ACC112 (cell line): ENCODE measurements at regions not wholly inside any gene's neighbourhood (a gene's known extent, or its start where the extent isn't known, plus 50 kb on each side); places are given as distances from the start of the nearest gene placed in this dataset.
"Not testable (repeated sequence)": the region's sequence is repeated elsewhere in the genome, so short reads cannot be mapped to it uniquely, and the experiment has no call there.

ENCODE experiments used
- H2AFZ ChIP-seq: fragments of 200-600 bp; sonication (generic); one replicate; pipeline ENCODE4 v1.6.0; 2017; ENCODE audit warnings: antibody characterized with exemption, low read length; ENCODE audit not compliant: unreplicated experiment
- H3K27ac ChIP-seq: fragments of 200-600 bp; sonication (generic); 2 replicates; pipeline ENCODE4 v1.5.1; 2014; ENCODE audit warnings: low read depth, mild to moderate bottlenecking, antibody characterized with exemption, low read length, moderate library complexity
- H3K27me3 ChIP-seq: fragments of 200-600 bp; sonication (generic); 2 replicates; pipeline ENCODE4 v1.6.1; 2014; ENCODE audit warnings: mild to moderate bottlenecking, antibody characterized with exemption, low read length, moderate library complexity, mixed read lengths; ENCODE audit not compliant: insufficient read depth
- H3K36me3 ChIP-seq: fragments of 200-600 bp; sonication (generic); 2 replicates; pipeline ENCODE4 v1.6.1; 2016; ENCODE audit warnings: mild to moderate bottlenecking, antibody characterized with exemption, low read length, moderate library complexity, mixed read lengths; ENCODE audit not compliant: insufficient read depth
- H3K4me1 ChIP-seq: fragments of 200-600 bp; sonication (generic); one replicate; pipeline ENCODE4 v1.6.1; 2016; ENCODE audit warnings: low read length, mixed read lengths; ENCODE audit not compliant: insufficient read depth, unreplicated experiment, control insufficient read depth
- H3K4me3 ChIP-seq: fragments of 200-600 bp; sonication (generic); 2 replicates; pipeline ENCODE4 v1.5.1; 2014; ENCODE audit warnings: mild to moderate bottlenecking, low read depth, low read length
- H3K79me2 ChIP-seq: fragments of 200-600 bp; sonication (generic); one replicate; pipeline ENCODE4 v1.6.0; 2016; ENCODE audit warnings: low read length; ENCODE audit not compliant: control insufficient read depth, unreplicated experiment, insufficient read depth

DNA sequence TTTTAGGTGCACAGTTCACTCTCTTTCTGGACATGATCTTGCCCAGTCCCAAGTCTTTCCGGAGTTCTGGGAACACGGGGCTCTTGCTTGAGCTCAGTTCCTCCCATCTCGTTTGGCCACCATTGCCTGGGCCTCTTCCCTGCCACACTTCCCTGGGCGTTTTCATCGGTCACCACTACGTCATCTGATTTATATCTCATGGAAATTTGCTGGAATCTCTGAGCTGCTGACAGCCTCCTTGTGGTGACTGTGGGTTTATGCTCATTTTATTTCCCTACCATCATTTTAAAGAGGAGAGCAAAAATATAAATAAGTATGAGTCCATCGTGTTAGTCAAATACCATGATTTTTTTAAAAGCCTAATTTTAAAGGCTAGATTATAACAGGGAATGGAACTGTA lies 449.1 kb upstream of the KAZN start:
- no peaks in the 10 kb centered on the region for H3K27me3 ChIP-seq
- no peak overlapping the region for H2AFZ ChIP-seq
- H3K79me2 ChIP-seq = no peaks in the 10 kb centered on the region
- H3K36me3 ChIP-seq = no peaks in the 10 kb centered on the region
- no peaks in the 10 kb centered on the region for H3K4me1 ChIP-seq
- no peak overlapping the region for H3K27ac ChIP-seq
- no peak overlapping the region for H3K4me3 ChIP-seq

DNA sequence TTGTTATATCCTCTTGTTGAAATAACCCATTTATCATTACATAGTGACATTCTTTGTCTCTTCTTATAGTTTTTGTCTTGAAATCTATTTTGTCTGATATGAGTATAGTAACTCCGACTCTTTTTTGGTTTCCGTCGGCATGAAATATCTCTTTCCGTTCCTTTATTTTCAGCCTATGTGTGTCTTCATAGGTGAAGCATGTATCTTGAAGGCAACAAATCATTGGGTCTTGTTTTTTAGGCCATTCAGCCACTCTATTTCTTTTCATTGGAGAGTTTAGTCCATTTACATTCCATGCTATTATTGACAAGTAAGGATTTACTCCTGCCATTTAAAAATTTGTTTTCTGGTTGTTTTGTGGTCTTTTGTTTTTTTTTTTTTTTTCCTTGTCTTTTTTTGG lies 441.9 kb upstream of the KAZN start:
- Histone ChIP-seq H3K36me3 (no peaks in the 10 kb centered on the region), H2AFZ (no peak overlapping the region), H3K4me1 (no peaks in the 10 kb centered on the region), H3K4me3 (no peak overlapping the region), H3K27ac (no peak overlapping the region), H3K27me3 (no peaks in the 10 kb centered on the region), H3K79me2 (no peaks in the 10 kb centered on the region)

DNA sequence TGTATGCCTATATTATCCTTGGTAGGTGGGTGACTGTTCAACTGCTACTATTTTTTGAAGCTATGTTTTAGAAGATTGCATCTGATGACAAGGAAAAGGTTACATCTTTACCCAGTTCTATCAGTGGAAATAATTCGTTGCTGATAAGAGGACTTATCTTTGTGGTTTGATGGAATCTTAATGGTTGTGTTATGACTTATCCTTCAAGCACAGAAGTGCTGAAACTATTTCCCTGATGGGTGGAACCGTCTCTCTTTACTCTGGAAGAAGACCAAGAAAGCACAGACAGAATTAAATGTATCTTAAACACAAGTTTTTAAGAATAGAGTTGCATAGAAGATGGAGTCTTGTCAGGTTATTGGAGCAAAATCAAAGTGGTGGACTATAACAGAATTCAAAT lies 437.7 kb upstream of the KAZN start:
- no peaks in the 10 kb centered on the region for H3K36me3 ChIP-seq
- H3K79me2 ChIP-seq = no peaks in the 10 kb centered on the region
- H3K4me3 ChIP-seq = no peak overlapping the region
- H2AFZ ChIP-seq = no peak overlapping the region
- no peak overlapping the region for H3K27ac ChIP-seq
- H3K4me1 ChIP-seq = no peaks in the 10 kb centered on the region
- no peaks in the 10 kb centered on the region for H3K27me3 ChIP-seq

DNA sequence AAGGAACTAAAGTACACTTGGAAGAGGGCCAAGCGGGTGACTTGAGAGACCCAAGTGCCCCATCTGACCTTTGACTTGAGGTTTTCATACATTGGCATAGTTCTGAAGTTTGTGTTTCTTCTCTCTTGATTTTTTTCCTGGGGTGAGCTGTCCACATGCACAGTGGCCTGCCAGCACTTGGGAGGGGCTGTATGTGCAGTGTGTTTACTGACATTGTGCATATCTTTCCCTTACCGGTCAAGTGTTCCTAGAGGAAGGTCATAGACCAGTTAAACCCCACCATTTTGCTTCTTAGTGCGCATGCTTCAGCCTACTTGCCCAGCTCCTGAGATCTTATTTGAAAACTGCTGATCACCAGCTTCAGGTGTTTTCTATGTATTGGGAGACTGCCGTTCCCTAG lies 435.2 kb upstream of the KAZN start:
- H3K27me3 ChIP-seq = no peaks in the 10 kb centered on the region
- no peak overlapping the region for H3K4me3 ChIP-seq
- H3K27ac ChIP-seq = no peak overlapping the region
- no peak overlapping the region for H2AFZ ChIP-seq
- no peaks in the 10 kb centered on the region for H3K4me1 ChIP-seq
- no peaks in the 10 kb centered on the region for H3K79me2 ChIP-seq
- H3K36me3 ChIP-seq = no peaks in the 10 kb centered on the region

DNA sequence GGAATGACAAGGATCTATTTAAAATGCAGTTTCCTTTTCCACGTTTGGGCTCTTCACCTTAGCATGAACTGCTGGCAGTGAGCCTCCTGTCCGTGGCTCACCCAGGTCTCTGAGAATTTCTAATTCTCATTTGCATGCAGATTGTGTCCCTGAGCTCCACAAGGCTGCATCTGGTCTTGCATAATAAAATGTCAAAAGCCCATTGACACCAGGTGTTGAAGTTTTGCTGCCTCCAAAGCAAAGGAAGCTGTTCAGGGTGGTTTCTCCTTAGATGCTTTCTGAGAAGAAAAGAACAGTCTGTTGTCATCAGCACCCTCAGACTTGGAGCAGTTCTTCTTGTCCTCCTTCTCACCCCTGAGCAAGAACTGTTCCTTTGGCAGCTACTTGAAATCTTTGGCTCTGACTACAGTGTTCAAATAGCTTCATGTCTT lies 433.1 kb upstream of the KAZN start:
- no peak overlapping the region for H3K27ac ChIP-seq
- no peaks in the 10 kb centered on the region for H3K27me3 ChIP-seq
- H2AFZ ChIP-seq = no peak overlapping the region
- H3K36me3 ChIP-seq = no peaks in the 10 kb centered on the region
- H3K4me3 ChIP-seq = no peak overlapping the region
- no peaks in the 10 kb centered on the region for H3K4me1 ChIP-seq
- no peaks in the 10 kb centered on the region for H3K79me2 ChIP-seq

DNA sequence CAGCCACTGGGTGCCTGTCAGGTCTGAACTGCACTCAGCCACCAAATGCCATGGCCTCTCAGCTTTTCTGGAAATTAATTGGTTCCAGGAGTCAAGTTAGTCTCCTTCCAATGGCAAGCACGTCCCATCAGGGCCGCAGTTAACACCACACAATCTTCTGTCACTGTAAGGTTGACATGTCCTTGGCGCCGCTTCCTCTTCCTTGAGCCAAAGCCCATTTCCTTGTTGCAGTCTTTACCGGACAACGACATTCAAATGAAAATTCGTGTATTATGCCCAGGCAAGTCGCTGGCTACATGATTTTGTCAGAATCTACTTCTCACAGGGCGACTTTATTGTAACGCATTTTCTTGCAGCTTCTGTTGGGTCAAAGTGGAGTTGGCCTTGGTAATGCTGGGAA lies 430.6 kb upstream of the KAZN start:
- no peaks in the 10 kb centered on the region for H3K4me1 ChIP-seq

DNA sequence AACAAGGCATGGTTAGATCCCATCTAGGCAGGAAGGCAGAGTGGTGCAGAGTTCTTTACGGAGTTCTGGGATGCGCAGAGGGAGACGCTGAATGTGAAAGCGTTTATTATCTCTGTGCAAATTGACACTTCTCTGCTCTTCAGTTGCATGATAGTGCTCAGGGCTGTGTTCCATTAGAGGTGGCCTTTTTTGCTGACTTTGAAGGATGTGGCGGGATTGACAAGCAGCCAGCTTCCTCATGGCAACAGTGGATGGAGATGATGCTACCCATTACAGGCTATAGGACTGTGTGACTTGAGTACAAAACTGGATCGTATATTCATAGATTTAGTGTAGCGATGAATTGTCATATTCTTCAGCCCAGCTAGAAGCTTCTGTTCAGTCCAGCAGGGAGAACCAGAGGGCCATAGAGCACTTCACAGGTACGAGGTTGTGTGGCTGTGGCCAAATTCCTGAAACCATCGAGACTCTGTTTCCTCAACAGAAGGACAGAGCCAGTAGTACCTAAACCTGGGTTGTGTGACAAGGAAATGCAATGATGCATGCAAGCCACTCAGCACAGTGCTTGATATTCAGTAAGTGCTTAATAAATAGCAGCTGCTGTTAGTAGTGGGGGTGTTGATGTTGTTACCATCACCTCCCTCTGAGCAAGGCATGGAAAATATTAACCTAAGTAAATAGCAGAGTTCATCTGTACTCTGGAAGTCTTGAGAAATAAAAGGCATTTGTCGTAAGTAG lies 430.0 kb upstream of the KAZN start:
- Histone ChIP-seq H3K4me3 (no peak overlapping the region), H3K4me1 (no peaks in the 10 kb centered on the region), H3K36me3 (no peaks in the 10 kb centered on the region), H3K27me3 (no peaks in the 10 kb centered on the region), H2AFZ (no peak overlapping the region), H3K79me2 (no peaks in the 10 kb centered on the region), H3K27ac (no peak overlapping the region)

More for the DNA sequence above, 430.6 kb upstream of the KAZN start:
- Histone ChIP-seq H3K79me2 (no peaks in the 10 kb centered on the region), H3K27me3 (no peaks in the 10 kb centered on the region), H3K4me3 (no peak overlapping the region), H2AFZ (no peak overlapping the region), H3K36me3 (no peaks in the 10 kb centered on the region), H3K27ac (no peak overlapping the region)

DNA sequence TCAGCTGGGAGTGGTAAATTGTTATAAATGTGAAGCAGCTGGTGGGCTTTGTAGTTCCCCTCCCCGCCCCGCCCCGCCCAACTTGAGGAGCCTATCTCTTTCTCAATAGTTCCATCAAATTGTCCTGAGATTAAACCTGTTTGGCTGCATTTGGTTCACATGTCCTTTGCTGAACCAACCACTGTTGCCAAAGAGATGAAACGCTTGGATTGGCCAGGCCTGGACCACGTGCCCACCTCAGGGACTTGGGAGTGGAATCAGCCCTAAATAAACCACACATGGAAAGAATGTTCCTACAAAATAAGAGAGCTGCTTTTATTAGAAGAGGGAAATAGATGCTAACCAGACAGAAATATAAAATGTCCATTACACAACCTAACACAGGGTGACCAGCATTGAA lies 424.9 kb upstream of the KAZN start:
- no peaks in the 10 kb centered on the region for H3K36me3 ChIP-seq
- no peak overlapping the region for H3K27ac ChIP-seq
- H2AFZ ChIP-seq = no peak overlapping the region
- H3K79me2 ChIP-seq = no peaks in the 10 kb centered on the region
- H3K4me1 ChIP-seq = no peaks in the 10 kb centered on the region
- no peak overlapping the region for H3K4me3 ChIP-seq
- H3K27me3 ChIP-seq = no peaks in the 10 kb centered on the region

DNA sequence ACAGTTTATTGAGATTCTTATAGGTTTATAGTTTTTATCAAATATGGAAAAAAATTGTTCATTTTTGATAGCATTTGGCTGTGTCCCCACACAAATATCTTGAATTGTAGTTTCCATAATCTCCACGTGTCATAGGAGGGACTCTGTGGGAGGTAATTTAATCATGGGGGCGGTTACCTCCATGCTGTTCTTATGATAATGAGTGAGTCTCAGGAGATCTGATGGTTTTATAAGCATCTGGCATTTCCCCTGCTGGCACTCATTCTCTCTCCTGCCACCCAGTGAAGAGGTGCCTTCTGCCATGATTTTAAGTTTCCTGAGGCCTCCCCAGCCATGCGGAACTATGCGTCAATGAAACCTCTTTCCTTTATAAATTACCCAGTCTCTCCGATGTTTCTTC lies 420.6 kb upstream of the KAZN start:
- not testable (repeated sequence) for H3K4me3 ChIP-seq, H3K79me2 ChIP-seq, H3K4me1 ChIP-seq, H3K27me3 ChIP-seq, H3K36me3 ChIP-seq, H3K27ac ChIP-seq, H2AFZ ChIP-seq

DNA sequence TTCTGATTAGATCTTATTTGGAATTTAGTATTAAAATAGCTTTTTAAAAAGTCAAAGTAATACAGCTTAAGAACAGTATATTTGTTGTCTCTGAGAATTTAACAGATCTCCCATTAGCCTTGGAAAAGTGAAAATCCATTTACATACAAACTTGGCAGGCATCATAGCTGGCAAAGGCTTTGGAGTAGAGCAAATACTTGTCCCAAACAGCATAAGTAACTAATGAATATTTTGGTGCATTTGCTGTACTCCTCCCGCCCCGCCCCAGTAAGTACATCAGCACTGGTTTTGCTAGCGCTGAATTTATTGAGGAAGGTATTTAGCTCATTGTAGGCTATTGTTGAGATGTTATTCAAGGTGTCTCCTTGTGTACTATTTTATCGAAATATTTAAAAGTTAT lies 417.7 kb upstream of the KAZN start:
- no peaks in the 10 kb centered on the region for H3K4me1 ChIP-seq
- H3K79me2 ChIP-seq = no peaks in the 10 kb centered on the region
- no peak overlapping the region for H2AFZ ChIP-seq
- H3K27me3 ChIP-seq = no peaks in the 10 kb centered on the region
- no peak overlapping the region for H3K27ac ChIP-seq
- H3K36me3 ChIP-seq = no peaks in the 10 kb centered on the region
- no peak overlapping the region for H3K4me3 ChIP-seq

DNA sequence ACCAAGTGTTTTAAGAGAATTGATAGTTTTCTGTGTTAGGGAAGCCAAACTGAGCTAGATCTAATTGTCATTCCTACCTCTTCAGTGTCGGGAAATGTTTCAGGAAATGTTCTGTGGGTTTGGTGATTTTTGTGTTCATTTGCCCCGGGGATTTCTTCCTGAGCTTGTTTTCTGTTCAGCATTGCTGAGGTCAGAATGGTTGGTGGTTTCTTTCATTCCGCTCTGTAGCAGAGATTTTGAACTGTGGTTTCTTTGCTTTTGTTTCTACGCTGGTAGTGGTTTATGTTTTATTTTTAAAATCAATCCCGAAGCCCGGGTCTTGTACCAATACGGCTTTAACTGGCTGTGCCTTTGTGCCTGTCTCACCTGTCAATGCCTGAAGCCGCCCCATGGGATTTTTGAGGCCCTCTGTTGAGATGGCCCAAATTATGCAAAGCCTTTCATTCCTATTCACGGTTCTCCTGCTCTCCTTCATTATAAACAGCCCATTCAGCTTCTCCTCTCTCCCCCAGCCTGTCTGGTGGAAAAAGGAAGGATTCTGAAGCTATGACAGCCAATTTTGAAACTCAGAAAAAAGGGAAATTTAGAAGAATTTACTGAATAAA lies 417.2 kb upstream of the KAZN start:
- Histone ChIP-seq H3K27ac (no peak overlapping the region), H3K27me3 (no peaks in the 10 kb centered on the region), H3K79me2 (no peaks in the 10 kb centered on the region), H2AFZ (no peak overlapping the region), H3K4me3 (no peak overlapping the region), H3K4me1 (no peaks in the 10 kb centered on the region), H3K36me3 (no peaks in the 10 kb centered on the region)
